HPDE6-E6E7 (cell line): ENCODE measurements at regions not wholly inside any gene's neighbourhood (a gene's known extent, or its start where the extent isn't known, plus 50 kb on each side); places are given as distances from the start of the nearest gene placed in this dataset.
"Not testable (repeated sequence)": the region's sequence is repeated elsewhere in the genome, so short reads cannot be mapped to it uniquely, and the experiment has no call there.

Source experiments
- DNase-seq: peaks from one replicate; pipeline ENCODE4 v3.0.0; 2011; ENCODE audit warnings: missing footprints; ENCODE audit errors: extremely low spot score

- DNase-seq, result no peak
These were observed 347.8 kb upstream of the FRG1 start for GRCh38 chr4:189592890-189593289.

GRCh38 chr4:189597341-189597740 lies 343.3 kb upstream of the FRG1 start:
- no peak for DNase-seq

DNA sequence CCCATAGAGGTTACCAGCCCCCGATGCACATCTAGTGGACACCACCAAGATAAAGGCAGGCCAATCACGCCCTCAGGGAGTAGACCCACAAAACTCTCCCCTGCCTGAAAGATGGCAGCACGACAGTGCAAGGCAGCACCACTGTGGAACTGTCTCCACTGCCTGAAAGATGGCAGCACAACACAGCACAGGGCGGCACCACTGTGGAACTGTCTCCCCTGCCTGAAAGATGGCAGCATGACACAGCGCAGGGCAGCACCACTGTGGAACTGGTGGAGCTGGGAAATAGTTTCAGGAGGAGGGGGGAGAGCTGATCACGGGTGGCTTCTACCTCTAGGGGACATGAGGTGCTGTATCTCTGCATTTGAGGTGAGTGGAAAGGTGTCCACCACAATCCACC lies 340.4 kb upstream of the FRG1 start:
- DNase-seq, result no peak

DNA sequence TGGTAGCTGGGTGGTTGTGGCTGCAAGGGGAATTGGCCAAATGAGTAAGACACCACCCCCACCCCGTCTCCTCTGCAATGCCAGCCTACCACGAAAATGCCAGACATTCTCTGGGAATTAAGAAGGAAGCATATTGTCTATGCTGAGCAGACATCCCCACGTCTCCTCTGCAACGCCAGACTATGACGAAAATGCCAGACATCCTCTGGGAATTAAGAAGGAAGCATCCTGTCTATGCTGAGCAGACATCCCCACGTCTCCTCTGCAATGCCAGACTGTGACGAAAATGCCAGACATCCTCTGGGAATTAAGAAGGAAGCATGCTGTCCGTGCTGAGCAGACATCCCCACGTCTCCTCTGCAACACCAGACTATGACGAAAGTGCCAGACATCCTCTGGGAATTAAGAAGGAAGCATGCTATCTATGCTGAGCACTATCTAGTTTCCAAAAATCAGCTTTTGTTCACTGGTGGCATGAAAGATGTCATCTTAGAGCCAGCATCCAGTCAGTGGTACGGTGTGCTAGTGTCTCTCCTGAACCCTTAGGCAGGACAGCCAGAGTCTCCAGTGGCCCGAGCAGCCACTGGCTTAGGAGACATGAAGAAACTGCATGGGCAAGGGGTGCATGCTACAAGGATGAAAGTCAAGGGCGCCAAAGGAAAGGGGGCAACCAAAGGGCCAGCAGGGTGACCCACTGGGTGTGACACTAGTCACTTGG lies 339.8 kb upstream of the FRG1 start:
- DNase-seq, result no peak

DNA sequence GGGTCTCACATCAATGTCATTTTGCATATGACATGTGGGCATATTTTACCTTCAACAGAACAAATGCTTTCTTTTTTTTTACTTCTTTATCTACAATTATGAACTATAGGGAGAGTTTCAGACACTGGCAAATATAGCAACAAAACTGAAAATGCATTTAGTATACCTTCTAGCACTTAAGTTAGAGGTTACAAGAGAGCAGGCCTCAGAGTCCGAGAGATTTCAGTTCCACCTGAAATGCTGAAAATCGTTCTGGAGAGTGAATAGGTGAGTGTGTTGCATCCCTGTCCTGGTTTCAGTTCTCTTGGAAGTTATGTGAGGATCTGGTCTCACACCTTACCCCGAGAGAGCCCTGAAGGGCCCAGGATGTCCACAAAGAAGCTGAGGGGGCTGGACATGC lies 337.8 kb upstream of the FRG1 start:
- DNase-seq, result not testable (repeated sequence)

DNA sequence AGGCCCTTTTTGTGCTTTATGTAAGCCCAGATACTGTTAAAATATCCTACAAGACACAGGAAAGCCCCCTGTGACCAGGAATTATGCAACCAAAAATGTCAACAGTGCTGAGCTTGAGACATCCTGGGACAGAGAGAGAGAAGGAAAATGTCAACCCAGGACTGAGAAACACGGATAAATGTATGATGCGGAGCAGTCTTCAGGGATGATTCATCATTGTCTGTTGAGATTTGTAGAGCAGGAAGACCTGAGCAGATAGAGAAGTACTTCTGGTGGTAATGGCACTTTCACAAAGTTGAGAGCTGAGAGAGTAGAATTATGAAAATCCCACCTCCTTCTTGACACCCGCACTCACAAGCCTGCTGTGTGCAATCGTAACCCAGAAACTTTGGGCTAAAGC lies 330.1 kb upstream of the FRG1 start:
- DNase-seq, result not testable (repeated sequence)

DNA sequence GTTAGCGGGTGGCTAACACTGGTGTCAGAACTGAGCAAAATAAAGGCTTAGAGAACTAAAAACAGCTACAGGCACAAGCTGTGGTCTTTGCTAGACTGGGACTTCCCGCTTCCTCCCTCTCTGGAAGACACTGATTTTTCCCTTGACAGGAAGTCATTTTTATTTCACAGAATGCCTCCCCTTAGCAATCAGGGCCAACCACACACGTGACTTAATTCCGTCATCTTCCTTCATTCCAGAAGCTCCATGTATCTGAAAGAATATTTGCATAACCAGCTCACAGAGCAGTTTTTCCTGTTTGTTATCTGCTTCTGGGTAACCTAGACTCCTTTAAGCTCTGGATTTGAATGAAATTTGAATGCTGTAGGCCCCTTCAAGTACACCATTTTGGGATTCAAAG lies 327.5 kb upstream of the FRG1 start:
- no peak for DNase-seq

DNA sequence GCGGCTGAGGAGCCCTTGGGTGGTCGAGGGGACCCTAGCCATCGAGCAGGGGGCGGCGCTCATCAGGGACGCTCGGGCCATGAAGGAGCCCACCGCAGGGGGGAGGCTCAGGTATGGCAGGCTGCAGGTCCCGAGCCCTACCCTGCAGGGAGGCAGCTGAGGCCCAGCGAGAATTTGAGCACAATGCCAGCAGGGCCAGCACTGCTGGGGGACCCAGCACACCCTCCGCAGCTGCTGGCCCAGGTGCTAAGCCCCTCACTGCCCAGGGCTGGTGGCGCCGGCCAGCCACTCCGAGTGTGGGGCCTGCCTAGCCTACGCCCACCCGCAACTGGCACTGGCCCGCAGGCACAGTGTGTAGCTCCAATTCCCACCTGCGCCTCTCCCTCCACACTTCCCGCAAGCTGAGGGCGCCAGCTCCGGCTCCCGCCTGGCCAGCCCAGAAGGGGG lies 325.4 kb upstream of the FRG1 start:
- DNase-seq, result no peak

- DNase-seq, result not testable (repeated sequence)
These were observed 322.9 kb upstream of the FRG1 start for GRCh38 chr4:189617741-189618140.

GRCh38 chr4:189619441-189620250 lies 321.0 kb upstream of the FRG1 start:
- DNase-seq, result not testable (repeated sequence)

DNA sequence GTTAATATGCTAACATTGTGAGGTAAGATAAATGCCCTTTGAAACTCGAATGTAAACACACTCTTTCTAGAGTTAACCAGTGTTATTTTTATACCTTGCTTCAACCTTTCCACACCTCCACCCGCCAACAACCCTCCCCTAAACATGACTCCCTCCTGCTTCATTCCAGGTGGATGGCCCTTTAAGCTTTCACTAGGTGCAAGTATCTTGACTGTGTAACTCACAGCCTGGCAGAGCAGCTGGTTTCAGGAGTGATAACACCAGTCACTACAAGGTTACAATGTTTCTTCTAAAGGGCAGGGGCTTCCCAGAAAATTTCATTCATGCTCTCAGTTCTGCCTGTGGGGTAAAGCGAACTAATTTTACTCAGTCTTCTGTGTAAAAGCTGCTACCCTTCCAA lies 318.1 kb upstream of the FRG1 start:
- not testable (repeated sequence) for DNase-seq

- not testable (repeated sequence) for DNase-seq
These were observed 313.6 kb upstream of the FRG1 start for GRCh38 chr4:189627041-189627440.

GRCh38 chr4:189629733-189630132 lies 310.9 kb upstream of the FRG1 start:
- not testable (repeated sequence) for DNase-seq

- not testable (repeated sequence) for DNase-seq
These were observed 309.6 kb upstream of the FRG1 start for GRCh38 chr4:189630913-189631567.

DNA sequence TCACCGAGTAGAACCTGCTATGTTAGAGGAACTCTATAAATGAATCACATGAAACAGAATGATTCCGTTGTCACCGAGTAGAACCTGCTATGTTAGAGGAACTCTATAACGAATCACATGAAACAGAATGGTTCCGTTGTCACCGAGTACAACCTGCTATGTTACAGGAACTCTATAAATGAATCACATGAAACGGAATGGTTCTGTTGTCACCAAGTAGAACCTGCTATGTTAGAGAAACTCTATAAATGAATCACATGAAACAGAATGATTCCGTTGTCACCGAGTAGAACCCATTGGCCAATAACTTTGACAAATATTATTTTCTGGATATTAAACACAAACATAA lies 309.1 kb upstream of the FRG1 start:
- DNase-seq, result not testable (repeated sequence)

DNA sequence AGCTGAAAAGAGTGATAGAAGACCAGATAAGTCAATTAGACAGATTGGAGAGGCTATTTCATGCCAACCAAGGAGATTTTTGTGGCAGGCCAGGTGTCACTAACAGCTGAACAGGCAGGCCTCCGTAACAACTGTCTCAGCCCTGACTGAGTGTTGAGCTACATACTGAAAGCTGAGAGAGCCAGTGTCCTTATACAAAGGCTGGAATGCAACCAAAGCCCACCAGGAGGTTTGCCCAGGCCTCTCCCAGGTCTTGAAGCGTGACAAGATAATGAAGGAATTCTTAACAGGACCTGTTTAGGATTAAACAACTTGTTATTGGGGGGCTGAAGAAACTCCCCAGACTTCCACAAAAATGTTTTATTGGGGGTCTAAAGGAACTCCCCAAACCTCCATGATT lies 290.2 kb upstream of the FRG1 start:
- not testable (repeated sequence) for DNase-seq

DNA sequence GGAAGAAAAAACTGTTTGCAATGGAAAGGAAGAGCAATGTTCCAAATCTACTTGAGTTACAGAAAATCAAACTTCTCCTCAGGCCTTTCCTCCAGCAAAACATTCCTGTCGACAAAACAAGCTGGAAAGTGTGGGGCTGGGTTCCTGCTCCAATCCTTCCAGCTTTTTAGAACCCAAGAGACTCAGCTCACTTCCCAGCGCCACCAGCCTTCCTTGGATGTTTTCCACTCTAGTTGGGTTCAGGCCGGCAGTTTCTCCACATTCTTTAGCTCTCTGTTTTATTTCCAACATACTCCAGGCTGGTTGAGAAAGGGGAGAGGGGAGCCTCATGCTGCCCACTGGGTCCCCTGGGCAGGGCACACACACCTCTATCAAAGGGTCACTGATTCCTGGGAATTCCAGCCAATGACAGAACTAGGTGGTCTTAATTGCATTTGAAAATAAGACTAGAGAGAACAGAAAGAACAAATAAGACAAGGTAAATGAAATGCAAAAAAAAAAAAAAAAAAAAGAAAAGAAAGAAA lies 287.5 kb upstream of the FRG1 start:
- DNase-seq, result not testable (repeated sequence)

DNA sequence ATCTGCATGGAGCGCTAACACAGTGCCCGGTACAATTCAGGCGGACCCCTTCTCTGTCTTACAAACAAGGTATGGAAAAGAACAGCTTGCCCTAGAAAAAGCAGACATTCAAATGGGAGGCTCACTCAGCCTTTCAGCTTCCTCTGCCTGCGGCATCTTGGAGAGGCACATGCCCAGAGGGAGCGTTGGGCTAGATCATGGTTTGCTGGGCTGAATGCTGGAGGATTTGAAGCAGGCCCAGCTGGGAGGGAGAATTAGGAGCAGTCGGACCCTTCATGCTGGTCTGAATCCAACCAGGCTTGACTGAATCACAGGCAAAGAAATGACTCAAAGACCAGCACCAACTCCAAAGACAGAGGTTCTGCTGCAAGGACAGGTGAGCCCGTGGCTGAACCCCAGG lies 286.7 kb upstream of the FRG1 start:
- DNase-seq, result not testable (repeated sequence)

DNA sequence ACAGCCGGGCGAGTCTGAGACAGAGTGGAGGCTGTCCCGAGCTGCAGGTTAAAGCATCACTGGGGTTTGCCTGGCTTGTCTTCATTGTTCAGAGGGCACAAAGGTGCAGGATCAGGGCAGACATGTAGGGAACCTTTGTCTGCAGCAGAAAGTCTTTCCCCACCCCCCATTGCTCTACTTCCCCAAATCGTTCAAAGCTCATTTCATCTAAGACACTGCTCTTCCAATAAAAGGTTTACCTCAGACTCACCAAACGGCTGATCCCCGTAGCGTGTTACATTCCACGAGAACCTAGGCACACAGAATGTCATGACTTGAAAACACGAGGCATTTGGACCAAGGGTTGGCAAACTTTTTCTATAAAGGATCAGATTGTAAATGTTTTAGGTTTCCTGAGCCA lies 286.3 kb upstream of the FRG1 start:
- DNase-seq, result not testable (repeated sequence)

DNA sequence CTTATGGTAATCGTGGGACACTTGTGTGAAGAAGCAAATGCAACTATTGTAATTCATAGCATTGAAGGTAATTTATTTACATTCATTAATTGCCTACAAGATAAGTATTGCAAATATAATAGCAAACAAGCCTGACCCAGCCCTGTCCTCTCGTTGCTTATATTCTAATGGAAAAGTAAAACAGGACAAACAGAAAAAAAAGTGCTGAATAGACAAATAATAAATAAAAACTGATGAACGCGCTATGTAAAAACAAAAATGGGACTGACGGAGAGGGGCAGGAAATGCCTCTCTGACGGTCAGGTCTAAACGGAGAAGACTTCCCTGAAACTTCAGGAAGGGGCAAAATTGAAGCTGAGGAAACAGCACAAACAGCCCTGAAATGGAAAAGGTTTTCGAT lies 284.9 kb upstream of the FRG1 start:
- DNase-seq, result not testable (repeated sequence)

DNA sequence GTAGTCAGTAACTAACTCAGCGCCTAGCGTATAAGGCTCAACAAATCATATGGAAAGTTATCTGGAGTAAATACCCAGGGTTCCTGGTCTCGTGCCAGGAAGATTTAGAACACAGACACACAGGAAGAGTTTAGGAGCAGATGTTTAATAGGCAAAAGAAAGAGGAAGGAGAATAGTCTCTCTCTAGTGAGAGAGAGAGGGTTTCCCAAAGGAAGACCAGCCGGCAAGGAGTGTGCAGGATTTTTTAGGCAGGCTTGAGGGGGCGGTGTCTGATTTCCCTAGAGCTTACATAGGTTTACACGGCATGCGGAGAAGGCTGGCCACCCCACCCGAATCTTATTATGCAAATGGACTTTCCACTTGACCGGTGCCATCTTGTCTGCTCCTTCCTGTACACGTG lies 284.0 kb upstream of the FRG1 start:
- DNase-seq, result no peak

- DNase-seq, result not testable (repeated sequence)
These were observed 282.4 kb upstream of the FRG1 start for GRCh38 chr4:189658259-189658658.
